Activated CD4-positive, alpha-beta T cell treated with anti-CD3 and anti-CD28 coated beads, Interleukin-2, amount 10 ng/mL, durations not matched to agents 24 days and 14 days (primary cell): ENCODE measurements at regions not wholly inside any gene's neighbourhood (a gene's known extent, or its start where the extent isn't known, plus 50 kb on each side); places are given as distances from the start of the nearest gene placed in this dataset.
"Not testable (repeated sequence)": the region's sequence is repeated elsewhere in the genome, so short reads cannot be mapped to it uniquely, and the experiment has no call there.

Source experiments
- DNase-seq: peaks from one replicate; pipeline ENCODE4 v3.0.0; 2022
- H3K27ac Mint-ChIP-seq: one replicate; pipeline ENCODE4 v1.8.0; 2022; ENCODE audit warnings: mild to moderate bottlenecking, mixed read lengths
- H3K27me3 Mint-ChIP-seq: one replicate; pipeline ENCODE4 v1.8.0; 2022; ENCODE audit warnings: mixed read lengths
- H3K36me3 Mint-ChIP-seq: one replicate; pipeline ENCODE4 v1.8.0; 2022; ENCODE audit warnings: low read depth, mild to moderate bottlenecking, mixed read lengths
- H3K4me1 Mint-ChIP-seq: one replicate; pipeline ENCODE4 v1.8.0; 2021; ENCODE audit warnings: mixed read lengths
- H3K4me3 Mint-ChIP-seq: one replicate; pipeline ENCODE4 v1.8.0; 2022; ENCODE audit warnings: mild to moderate bottlenecking, moderate library complexity, mixed read lengths
- H3K9me3 Mint-ChIP-seq: one replicate; pipeline ENCODE4 v1.8.0; 2021; ENCODE audit warnings: mixed read lengths
- intact Hi-C: fragments of 100-400 bp; cut with micrococcal nuclease; formaldehyde crosslinking; loops from one replicate; pipeline ENCODE4 v1.15.1; 2023

DNA sequence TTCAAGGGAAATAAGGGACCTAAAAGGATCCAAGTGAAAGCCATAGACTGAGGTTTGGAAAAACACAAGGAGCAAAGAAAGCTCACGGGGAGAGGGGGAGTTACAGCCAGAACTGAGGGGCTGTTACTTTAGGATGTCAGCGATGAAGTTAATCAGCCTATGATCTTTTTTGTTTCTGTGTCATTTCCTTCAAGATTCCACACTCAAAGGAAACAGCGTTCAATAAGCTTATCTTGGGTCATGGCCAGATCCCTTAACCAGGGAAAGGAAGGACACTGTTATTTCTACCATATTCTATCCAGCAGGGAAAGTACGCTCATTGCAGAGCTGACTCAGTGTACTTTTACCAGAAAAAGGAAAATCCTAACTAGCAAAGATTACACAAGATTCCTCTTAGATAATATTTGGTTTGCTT lies 132.8 kb downstream of the PFDN4 start:
- intact Hi-C loops, result no loop called here
- Mint-ChIP-seq H3K4me3 (no peak overlapping the region), H3K27me3 (no peaks in the 10 kb centered on the region), H3K4me1 (peaks cover 13% of the 10 kb centered on the region), H3K27ac (no peak overlapping the region), H3K9me3 (peaks cover 14% of the 10 kb centered on the region), H3K36me3 (no peaks in the 10 kb centered on the region)
- no peak for DNase-seq

GRCh38 chr20:54342258-54342920 lies 133.0 kb upstream of the DOK5 start:
- no peak for DNase-seq
- peaks cover 18% of the 10 kb centered on the region for H3K4me1 Mint-ChIP-seq
- H3K27me3 Mint-ChIP-seq, result no peaks in the 10 kb centered on the region
- H3K27ac Mint-ChIP-seq, result no peak overlapping the region
- peaks cover 18% of the 10 kb centered on the region for H3K9me3 Mint-ChIP-seq
- no peaks in the 10 kb centered on the region for H3K36me3 Mint-ChIP-seq
- intact Hi-C loops, result no loop called here
- H3K4me3 Mint-ChIP-seq, result no peak overlapping the region

DNA sequence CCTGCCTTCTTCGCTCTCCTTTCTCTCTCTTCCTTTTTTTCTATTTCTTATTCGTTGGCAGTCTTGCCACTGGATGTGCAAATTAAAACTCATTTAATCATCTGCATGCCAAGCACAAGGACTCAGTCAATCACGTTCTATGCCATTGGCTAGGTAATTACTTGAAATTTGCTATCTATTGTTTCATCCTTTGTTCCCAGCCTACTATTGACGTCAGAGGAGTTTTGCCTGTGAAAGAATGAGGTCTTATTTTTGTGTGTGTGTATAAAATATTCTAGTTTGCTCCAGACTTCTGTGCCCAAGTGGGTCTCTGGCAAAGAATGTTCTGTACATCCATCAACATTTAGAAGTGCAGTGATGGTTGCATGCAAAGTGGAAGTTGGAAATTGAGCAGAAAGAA lies 132.3 kb upstream of the DOK5 start:
- H3K9me3 Mint-ChIP-seq, result peaks cover 15% of the 10 kb centered on the region
- no peaks in the 10 kb centered on the region for H3K27me3 Mint-ChIP-seq
- intact Hi-C loops, result no loop called here
- no peak overlapping the region for H3K27ac Mint-ChIP-seq
- DNase-seq, result no peak
- no peaks in the 10 kb centered on the region for H3K36me3 Mint-ChIP-seq
- H3K4me1 Mint-ChIP-seq, result peaks cover 18% of the 10 kb centered on the region
- no peak overlapping the region for H3K4me3 Mint-ChIP-seq

- Mint-ChIP-seq H3K4me3 (no peak overlapping the region), H3K9me3 (peaks cover 15% of the 10 kb centered on the region), H3K27me3 (no peaks in the 10 kb centered on the region), H3K27ac (no peak overlapping the region), H3K4me1 (peaks cover 18% of the 10 kb centered on the region), H3K36me3 (no peaks in the 10 kb centered on the region)
- intact Hi-C loops, result no loop called here
- DNase-seq, result peak; percentile 26
These were observed 131.8 kb upstream of the DOK5 start for GRCh38 chr20:54343634-54344033.

- no peak overlapping the region for H3K27ac Mint-ChIP-seq
These were observed 130.6 kb upstream of the DOK5 start for GRCh38 chr20:54344832-54345231.

GRCh38 chr20:54345301-54345724 lies 130.1 kb upstream of the DOK5 start:
- H3K4me3 Mint-ChIP-seq, result peak overlapping the region; percentile 35
- no peaks in the 10 kb centered on the region for H3K27me3 Mint-ChIP-seq
- no peaks in the 10 kb centered on the region for H3K36me3 Mint-ChIP-seq
- intact Hi-C loops, result no loop called here
- peaks cover 10% of the 10 kb centered on the region for H3K9me3 Mint-ChIP-seq
- DNase-seq, result no peak
- H3K27ac Mint-ChIP-seq, result peak overlapping the region; percentile 59
- peaks cover 16% of the 10 kb centered on the region for H3K4me1 Mint-ChIP-seq

More at GRCh38 chr20:54344832-54345231, 130.6 kb upstream of the DOK5 start:
- no peaks in the 10 kb centered on the region for H3K27me3 Mint-ChIP-seq
- no peaks in the 10 kb centered on the region for H3K36me3 Mint-ChIP-seq
- H3K4me1 Mint-ChIP-seq, result peaks cover 16% of the 10 kb centered on the region
- no peak overlapping the region for H3K4me3 Mint-ChIP-seq
- DNase-seq, result peak; percentile 47
- H3K9me3 Mint-ChIP-seq, result peaks cover 12% of the 10 kb centered on the region
- intact Hi-C loops, result no loop called here

DNA sequence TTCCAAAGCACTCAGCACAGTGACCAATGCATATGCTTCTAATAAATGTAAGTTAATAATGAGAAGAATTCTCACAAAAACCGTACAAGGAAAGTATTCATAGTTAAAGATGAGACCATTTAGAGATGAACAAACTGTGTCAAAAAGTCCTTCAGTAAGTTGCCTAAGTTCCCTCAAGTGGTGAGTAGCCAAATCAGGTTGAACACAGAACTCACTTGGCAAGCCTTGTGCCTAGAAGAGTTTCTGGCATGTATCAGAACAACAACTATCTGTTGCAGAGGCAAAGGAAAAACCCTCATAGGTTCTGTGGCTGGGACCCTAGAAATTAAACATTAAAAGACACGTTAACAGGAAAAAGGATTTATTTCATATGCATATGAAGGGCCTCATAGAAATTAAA lies 129.6 kb upstream of the DOK5 start:
- Mint-ChIP-seq H3K4me3 (no peak overlapping the region), H3K9me3 (peaks cover 10% of the 10 kb centered on the region), H3K36me3 (no peaks in the 10 kb centered on the region), H3K27me3 (no peaks in the 10 kb centered on the region), H3K27ac (no peak overlapping the region), H3K4me1 (peaks cover 16% of the 10 kb centered on the region)
- no peak for DNase-seq
- intact Hi-C loops, result no loop called here

DNA sequence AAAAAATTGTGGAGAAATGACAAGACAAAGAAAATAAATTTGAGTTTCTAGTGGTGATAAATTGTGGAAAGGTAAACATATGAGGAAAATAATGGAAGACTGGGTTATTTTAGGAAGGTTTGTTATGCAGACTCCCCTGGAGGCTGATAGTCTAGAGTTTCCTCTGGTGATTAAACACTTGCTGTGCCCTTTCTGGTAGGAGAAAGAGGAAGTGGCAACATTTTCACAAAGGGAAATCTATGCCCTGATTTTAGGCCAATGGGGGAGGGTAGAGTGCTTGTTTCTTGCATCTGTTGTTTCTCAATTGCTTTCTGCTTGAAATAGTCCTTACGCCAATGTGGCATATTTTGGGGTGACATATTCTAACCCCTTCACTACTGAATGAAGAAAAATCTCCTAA lies 129.1 kb upstream of the DOK5 start:
- peaks cover 15% of the 10 kb centered on the region for H3K4me1 Mint-ChIP-seq
- H3K27me3 Mint-ChIP-seq, result no peaks in the 10 kb centered on the region
- no peaks in the 10 kb centered on the region for H3K36me3 Mint-ChIP-seq
- intact Hi-C loops, result no loop called here
- no peak for DNase-seq
- H3K4me3 Mint-ChIP-seq, result no peak overlapping the region
- no peak overlapping the region for H3K27ac Mint-ChIP-seq
- peaks cover 10% of the 10 kb centered on the region for H3K9me3 Mint-ChIP-seq

DNA sequence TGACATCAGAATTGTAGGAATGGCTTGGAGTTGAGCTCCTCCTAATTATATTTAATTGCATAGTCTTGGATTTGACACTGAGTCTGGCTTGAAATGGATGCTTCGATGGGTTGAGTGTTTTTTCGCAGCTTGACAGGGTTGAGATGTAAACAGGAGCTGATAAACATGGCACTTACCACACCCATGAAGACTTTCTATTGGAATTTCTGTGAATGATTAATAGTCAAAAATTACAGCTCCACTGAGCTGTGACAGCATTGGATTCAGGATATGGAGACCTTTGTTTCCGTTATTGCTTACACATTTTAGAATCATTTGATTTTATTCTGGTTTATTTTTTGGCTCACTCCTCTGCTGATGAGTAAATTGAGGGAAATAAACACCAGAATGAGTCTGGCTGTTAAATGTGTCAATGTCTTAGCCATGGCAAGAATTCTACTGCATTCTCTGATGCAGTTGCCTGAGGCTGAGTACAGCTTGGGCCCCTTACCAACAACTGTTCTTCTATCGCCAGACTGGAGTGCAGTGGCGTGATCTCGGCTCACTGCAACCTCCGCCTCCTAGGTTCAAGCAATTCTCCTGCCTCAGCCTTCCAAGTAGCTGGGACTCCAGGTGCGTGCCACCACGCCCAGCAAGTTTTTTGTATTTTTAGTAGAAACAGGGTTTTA lies 128.1 kb upstream of the DOK5 start:
- DNase-seq, result peak; percentile 41
- intact Hi-C loops, result no loop called here
- Mint-ChIP-seq H3K4me3 (no peak overlapping the region), H3K27ac (no peak overlapping the region), H3K4me1 (peaks cover 15% of the 10 kb centered on the region), H3K36me3 (no peaks in the 10 kb centered on the region), H3K27me3 (no peaks in the 10 kb centered on the region), H3K9me3 (peaks cover 10% of the 10 kb centered on the region)

- Mint-ChIP-seq H3K9me3 (peaks cover 17% of the 10 kb centered on the region), H3K36me3 (no peaks in the 10 kb centered on the region), H3K4me3 (no peak overlapping the region), H3K4me1 (peaks cover 11% of the 10 kb centered on the region), H3K27me3 (no peaks in the 10 kb centered on the region), H3K27ac (peak overlapping the region; percentile 9)
- DNase-seq, result peak; percentile 28
- intact Hi-C loops, result loop anchor here (10.0 kb wide), 1 partner anchor 124 kb away; the partner anchor contains the start of gene DOK5
These were observed 125.0 kb upstream of the DOK5 start for GRCh38 chr20:54350415-54350814.

DNA sequence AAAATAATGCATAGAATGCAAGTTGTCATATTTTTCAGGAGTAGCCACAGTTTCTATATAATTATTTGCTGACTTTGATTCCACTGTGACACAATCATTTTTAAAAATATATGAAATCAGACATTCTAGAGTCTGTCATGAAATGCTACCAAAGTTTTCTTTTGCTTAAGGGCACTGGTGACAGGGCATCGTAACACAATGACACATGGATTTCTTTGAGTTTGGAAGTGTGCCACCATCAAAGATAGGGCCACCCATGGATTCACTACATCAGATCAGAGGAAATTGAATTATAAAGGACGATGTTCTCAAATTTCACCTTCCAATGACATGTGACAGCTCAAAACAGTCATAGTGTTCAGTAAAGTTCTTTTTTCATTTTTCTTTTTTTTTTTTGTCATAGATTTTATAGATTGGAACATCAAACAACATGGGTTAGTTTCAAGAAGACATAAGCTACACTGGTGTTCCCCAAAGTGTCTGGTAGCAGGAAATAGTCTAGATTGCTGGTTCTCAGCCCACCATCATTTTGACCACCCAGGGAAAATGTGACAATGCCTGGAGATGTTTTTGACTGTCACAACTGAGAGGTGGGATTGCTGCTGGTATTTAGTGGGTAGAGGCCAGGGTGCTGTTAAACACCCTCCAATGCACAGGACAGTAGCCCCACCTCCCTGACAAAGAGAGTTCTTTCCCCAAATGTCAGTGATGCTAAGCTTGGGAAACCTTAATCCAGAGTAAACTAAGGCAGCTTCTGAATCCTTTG lies 123.8 kb upstream of the DOK5 start:
- Mint-ChIP-seq H3K27ac (peak overlapping the region; percentile 59), H3K27me3 (no peaks in the 10 kb centered on the region), H3K36me3 (no peaks in the 10 kb centered on the region), H3K4me1 (peaks cover 6% of the 10 kb centered on the region), H3K4me3 (no peak overlapping the region), H3K9me3 (peaks cover 13% of the 10 kb centered on the region)
- intact Hi-C loops, result loop anchor here (2.0 to 10.0 kb wide), 3 partner anchors 67 to 131 kb away; partner anchors contain the start of gene DOK5
- peak; percentile 44 for DNase-seq

DNA sequence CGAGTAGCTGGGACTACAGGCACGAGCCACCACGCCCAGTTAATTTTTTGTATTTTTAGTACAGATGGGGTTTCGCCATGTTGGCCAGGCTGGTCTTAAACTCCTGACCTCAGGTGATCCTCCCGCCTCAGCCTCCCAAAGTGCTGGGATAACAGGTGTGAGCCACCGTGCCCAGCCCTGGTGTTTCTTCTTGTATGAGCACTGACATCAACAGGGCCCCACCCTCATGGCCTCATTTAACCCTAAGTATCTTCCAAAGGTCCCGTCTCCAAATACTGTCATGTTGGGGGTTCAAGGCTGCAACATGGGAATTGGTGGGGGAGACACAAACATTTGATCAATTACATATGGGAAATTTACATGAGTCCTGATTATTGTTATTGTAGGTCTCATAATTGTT lies 122.9 kb upstream of the DOK5 start:
- not testable (repeated sequence) for H3K36me3 Mint-ChIP-seq, H3K4me3 Mint-ChIP-seq, H3K4me1 Mint-ChIP-seq, H3K27me3 Mint-ChIP-seq
- intact Hi-C loops, result loop anchor here (2.0 to 10.0 kb wide), 3 partner anchors 68 to 132 kb away; partner anchors contain the start of gene DOK5
- peak overlapping the region; percentile 67 for H3K27ac Mint-ChIP-seq
- peak; percentile 52 for DNase-seq
- H3K9me3 Mint-ChIP-seq, result peaks cover 10% of the 10 kb centered on the region

GRCh38 chr20:54353292-54353691 lies 122.1 kb upstream of the DOK5 start:
- intact Hi-C loops, result loop anchor here (1.0 to 10.0 kb wide), 5 partner anchors 12 to 132 kb away; partner anchors contain the start of gene DOK5
- no peaks in the 10 kb centered on the region for H3K36me3 Mint-ChIP-seq
- H3K27me3 Mint-ChIP-seq, result no peaks in the 10 kb centered on the region
- H3K4me1 Mint-ChIP-seq, result peaks cover 6% of the 10 kb centered on the region
- H3K9me3 Mint-ChIP-seq, result peaks cover 10% of the 10 kb centered on the region
- DNase-seq, result no peak
- H3K4me3 Mint-ChIP-seq, result no peak overlapping the region
- H3K27ac Mint-ChIP-seq, result peak overlapping the region; percentile 9
